K562 (cell line): ENCODE measurements at regions not wholly inside any gene's neighbourhood (a gene's known extent, or its start where the extent isn't known, plus 50 kb on each side); places are given as distances from the start of the nearest gene placed in this dataset.

Experiments used
- ATAC-seq: fragments of 200-7000 bp; cut with Tn5 transposase; 3 replicates; pipeline ENCODE4 v1.9.1; 2020; ENCODE audit warnings: moderate library complexity
- BruUV-seq: library from RNA; stranded (reverse); fragments of 400-500 nt; replicated peaks from 2 replicates; lab custom pipeline; 2021; lab: Mats Ljungman, UMichigan
- CTCF ChIA-PET: fragments of 300-600 bp; formaldehyde crosslinking; extraction: SDS; loops from one replicate; lab custom pipeline; 2021; ENCODE audit warnings: low intra/inter-chr PET ratio; lab: Yijun Ruan, JAX
- POLR2A ChIA-PET: fragments of 300-600, 350-650 bp; sonication (Branson Sonifier 250); formaldehyde crosslinking; extraction: SDS; loops from one replicate; lab custom pipeline; 2021; ENCODE audit warnings: antibody characterized with exemption, inconsistent platforms; lab: Yijun Ruan, JAX
- DNase-seq, 4 experiments: peaks; one replicate each; pipeline versions ENCODE4 v3.0.0 to v3.0.0-alpha.2; 2011 to 2018; ENCODE audit warnings: low spot score in 3 of 4, mixed read lengths in 3 of 4; ENCODE audit errors: extremely low read depth in 1 of 4
- FAIRE-seq: peaks from 2 replicates; lab custom pipeline; 2011; peaks lifted over from hg19 to GRCh38; lab: Jason Lieb, UNC
- H2AFZ ChIP-seq: 2 replicates; pipeline ENCODE4 v1.6.0; 2011; ENCODE audit warnings: low read depth, low read length, control low read depth, inconsistent platforms
- H3K27ac ChIP-seq: fragments of 200-600 bp; 3 replicates; pipeline ENCODE4 v1.8.0; 2011; ENCODE audit warnings: low read depth, mild to moderate bottlenecking, control low read depth, inconsistent platforms, low read length, moderate library complexity, mixed read lengths; ENCODE audit errors: extremely low read depth
- H3K27me3 ChIP-seq, 2 experiments: fragments of 300-600 bp in 1 of 2; 2 replicates in 1 of 2; 3 replicates in 1 of 2; pipeline versions ENCODE4 v1.6.0 to v1.8.0; 2011; ENCODE audit warnings: inconsistent platforms in 2 of 2, low read length in 2 of 2, mild to moderate bottlenecking in 1 of 2, mixed read lengths in 1 of 2, moderate library complexity in 1 of 2; ENCODE audit not compliant: control insufficient read depth in 2 of 2, insufficient read depth in 2 of 2
- H3K36me3 ChIP-seq: fragments of 300-600 bp; 3 replicates; pipeline ENCODE4 v1.8.0; 2011; ENCODE audit warnings: mild to moderate bottlenecking, low read length, inconsistent platforms; ENCODE audit not compliant: control insufficient read depth, insufficient read depth
- H3K4me1 ChIP-seq, 2 experiments: fragments of 200-600 bp in 1 of 2; replicated peaks in 1 of 2; 2 replicates in 1 of 2; 3 replicates in 1 of 2; pipeline versions ENCODE4 v1.5.1 to v1.8.0; 2011; ENCODE audit warnings: inconsistent platforms in 2 of 2, low read length in 2 of 2, mild to moderate bottlenecking in 1 of 2, mixed read lengths in 1 of 2, moderate library complexity in 1 of 2; ENCODE audit not compliant: control insufficient read depth in 2 of 2, insufficient read depth in 2 of 2
- H3K4me2 ChIP-seq: 2 replicates; pipeline ENCODE4 v1.6.1; 2011; ENCODE audit warnings: low read length, control low read depth, inconsistent platforms, mixed read lengths; ENCODE audit not compliant: insufficient read depth
- H3K4me3 ChIP-seq: fragments of 200-600 bp; sonication (generic), shearing (Covaris generic); 2 replicates; pipeline ENCODE4 v1.5.1; 2016; ENCODE audit warnings: control low read depth, inconsistent platforms
- H3K79me2 ChIP-seq: fragments of 200-600 bp; 3 replicates; pipeline ENCODE4 v1.8.0; 2011; ENCODE audit warnings: low read length, inconsistent platforms; ENCODE audit not compliant: control insufficient read depth, insufficient read depth
- H3K9ac ChIP-seq, 2 experiments: 2 replicates each; pipeline versions ENCODE4 v1.6.0 to v1.6.1; 2011; ENCODE audit warnings: low read depth in 2 of 2, low read length in 2 of 2, control low read depth in 1 of 2, inconsistent platforms in 1 of 2, mild to moderate bottlenecking in 1 of 2, mixed read lengths in 1 of 2; ENCODE audit not compliant: insufficient read depth in 1 of 2
- H3K9me1 ChIP-seq: one replicate; pipeline ENCODE4 v1.6.0; 2011; ENCODE audit warnings: inconsistent platforms, mild to moderate bottlenecking, low read length, moderate library complexity; ENCODE audit not compliant: control insufficient read depth, insufficient read depth
- H3K9me3 ChIP-seq: replicated peaks from 2 replicates; pipeline ENCODE4 v1.5.1; 2011; ENCODE audit warnings: low read depth, low read length, inconsistent platforms; ENCODE audit not compliant: control insufficient read depth, insufficient read depth
- H4K20me1 ChIP-seq: replicated peaks from 2 replicates; pipeline ENCODE4 v1.6.1; 2011; ENCODE audit warnings: low read length, inconsistent platforms, mixed read lengths; ENCODE audit not compliant: control insufficient read depth, insufficient read depth
- ARNT ChIP-seq, 2 experiments: fragments of 450-650 bp; IDR thresholded peaks; 2 replicates each; pipeline ENCODE4 v1.6.1; 2016; ENCODE audit warnings: mild to moderate bottlenecking in 1 of 2
- CEBPZ ChIP-seq: fragments of 150-350 bp; IDR thresholded peaks from 2 replicates; pipeline ENCODE4 v1.6.1; 2014; ENCODE audit warnings: low read depth, mild to moderate bottlenecking, low read length, borderline replicate concordance
- FOSL1 ChIP-seq: fragments of 200-800 bp; sonication (Bioruptor generic); conservative IDR thresholded peaks from 2 replicates; pipeline ENCODE4 v1.6.1; 2016; ENCODE audit warnings: missing genetic modification characterization, missing compliant biosample characterization
- ILF3 ChIP-seq: fragments of 450-650 bp; IDR thresholded peaks from 2 replicates; pipeline ENCODE4 v1.6.1; 2018; ENCODE audit warnings: antibody characterized with exemption, mild to moderate bottlenecking, moderate library complexity, borderline replicate concordance
- KLF6 ChIP-seq: fragments of 250-450 bp; sonication (Bioruptor Pico); IDR thresholded peaks from 2 replicates; pipeline ENCODE4 v1.4.0; 2020; ENCODE audit warnings: mild to moderate bottlenecking, moderate library complexity, borderline replicate concordance
- MITF ChIP-seq: IDR thresholded peaks from 2 replicates; pipeline ENCODE4 v1.6.1; 2014; ENCODE audit warnings: antibody characterized with exemption
- NRF1 ChIP-seq, 2 experiments: fragments of 450-650 bp; IDR thresholded peaks in 1 of 2; conservative IDR thresholded peaks in 1 of 2; 2 replicates each; pipeline ENCODE4 v1.6.1; 2014; ENCODE audit warnings: mild to moderate bottlenecking in 2 of 2
- PML ChIP-seq: IDR thresholded peaks from 2 replicates; pipeline ENCODE4 v1.6.1; 2012; ENCODE audit warnings: low read length, inconsistent platforms
- RBM14 ChIP-seq: fragments of 200-400 bp; formaldehyde crosslinking; IDR thresholded peaks from 2 replicates; pipeline ENCODE4 v1.6.1; 2018; ENCODE audit warnings: low read depth, mild to moderate bottlenecking, low read length, moderate library complexity, borderline replicate concordance; ENCODE audit not compliant: insufficient read depth
- SIRT6 ChIP-seq: IDR thresholded peaks from one replicate; pipeline ENCODE4 v1.6.1; 2012; ENCODE audit warnings: low read depth, mild to moderate bottlenecking, control low read depth, inconsistent platforms, low read length, moderate library complexity
- SNRNP70 ChIP-seq: fragments of 200-400 bp; formaldehyde crosslinking; optimal IDR thresholded peaks from 2 replicates; pipeline ENCODE3; 2017; ENCODE audit warnings: low read depth, low read length
- THAP12 ChIP-seq: fragments of 250-450 bp; sonication (Bioruptor Pico); IDR thresholded peaks from 2 replicates; pipeline ENCODE4 v1.9.0; 2021; ENCODE audit warnings: mild to moderate bottlenecking, inconsistent platforms
- ZKSCAN1 ChIP-seq: fragments of 150-350 bp; IDR thresholded peaks from 2 replicates; pipeline ENCODE4 v1.6.1; 2016; ENCODE audit warnings: low read depth, low read length
- ZSCAN32 ChIP-seq: fragments of 450-650 bp; formaldehyde crosslinking; IDR thresholded peaks from 2 replicates; pipeline ENCODE4 v1.4.0; 2020; ENCODE audit warnings: mild to moderate bottlenecking, moderate library complexity
- WGBS: fragments of 100-300 bp; shearing (Covaris generic); methylation state at CpG from one replicate; pipeline ENCODE4 v1.1.6; 2016; ENCODE audit warnings: low coverage, mixed read lengths; ENCODE audit not compliant: insufficient coverage; ENCODE audit errors: missing lambda C conversion rate; 5-methylcytosine and 5-hydroxymethylcytosine counted together
- in situ Hi-C: fragments of 300-500 bp; cut with MboI; formaldehyde crosslinking; loops from 4 replicates; pipeline ENCODE4 v1.15.0; 2018; ENCODE audit warnings: inconsistent platforms, mixed read lengths
- intact Hi-C: fragments of 100-400 bp; cut with micrococcal nuclease; formaldehyde crosslinking; loops from 2 replicates; pipeline ENCODE4 v1.14.2; 2022
- TF ChIP-seq, protein P1 (sequence below): fragments of 200-800 bp; sonication (Bioruptor generic); IDR thresholded peaks from 2 replicates; pipeline ENCODE4 v1.6.1; 2017; ENCODE audit warnings: missing genetic modification characterization, missing compliant biosample characterization

DNA sequence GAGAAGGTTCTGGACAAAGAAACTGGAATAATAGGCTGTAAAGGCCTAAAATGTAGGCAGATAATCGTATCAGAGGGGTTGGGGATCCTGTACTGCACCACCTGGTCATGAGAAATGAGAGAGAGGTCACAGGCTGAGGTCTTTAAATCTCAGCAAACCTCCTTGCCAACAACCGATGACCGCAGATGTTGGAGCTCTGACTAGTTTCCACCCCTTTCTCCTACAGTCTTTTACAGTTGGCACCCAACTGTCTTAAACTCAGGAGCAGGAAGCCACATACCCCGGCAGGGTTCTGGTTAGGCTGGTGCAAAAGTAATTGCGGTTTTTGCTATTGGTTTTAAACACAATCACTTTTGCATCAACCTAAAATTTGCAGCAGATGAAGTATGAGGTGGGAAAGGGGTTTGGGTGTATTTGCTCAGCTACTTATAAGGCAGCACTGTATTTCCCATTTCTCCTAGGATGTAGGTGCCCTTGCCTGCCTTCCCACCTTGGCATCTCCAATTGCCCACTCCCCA lies 261.8 kb upstream of the MYOCD start:
- 7% methylated on average over 3 of the region's 5 CpGs for WGBS
- H3K4me2 ChIP-seq, result no peak overlapping the region
- H3K9me1 ChIP-seq, result no peaks in the 10 kb centered on the region
- no peaks in the 10 kb centered on the region for H3K27me3 ChIP-seq
- BruUV-seq, result no TSS peak
- ATAC-seq, result no peak
- CTCF ChIA-PET, result no interaction called here
- H4K20me1 ChIP-seq, result no peaks in the 10 kb centered on the region
- H3K9ac ChIP-seq, result no peak overlapping the region
- no peaks in the 10 kb centered on the region for H3K79me2 ChIP-seq
- FAIRE-seq, result no peak
- POLR2A ChIA-PET, result no interaction called here
- no peak for DNase-seq
- H3K4me1 ChIP-seq, result no peaks in the 10 kb centered on the region
- no peaks in the 10 kb centered on the region for H3K36me3 ChIP-seq
- no peak overlapping the region for H2AFZ ChIP-seq
- no peak overlapping the region for H3K27ac ChIP-seq
- intact Hi-C loops (no loop called here), in situ Hi-C loops (no loop called here)
- H3K4me3 ChIP-seq, result no peak overlapping the region
- H3K9me3 ChIP-seq, result no peaks in the 10 kb centered on the region
- TF ChIP-seq KLF6 (CRISPR knock-in tag) (no peak), ZSCAN32 (CRISPR knock-in tag) (no peak), MITF (no peak), FOSL1 (tag) (no peak), ARNT (IDR thresholded peaks at IDR 0.05) (no peak), NRF1 (conservative IDR thresholded peaks at IDR 0.05 in 1 of 2, IDR thresholded peaks at IDR 0.05 in 1 of 2) (no peak), CEBPZ (no peak), PML (no peak), SIRT6 (no peak), ILF3 (no peak), RBM14 (no peak), THAP12 (CRISPR knock-in tag) (no peak), SNRNP70 (no peak), ZKSCAN1 (no peak)
- TF ChIP-seq, protein P1, sequence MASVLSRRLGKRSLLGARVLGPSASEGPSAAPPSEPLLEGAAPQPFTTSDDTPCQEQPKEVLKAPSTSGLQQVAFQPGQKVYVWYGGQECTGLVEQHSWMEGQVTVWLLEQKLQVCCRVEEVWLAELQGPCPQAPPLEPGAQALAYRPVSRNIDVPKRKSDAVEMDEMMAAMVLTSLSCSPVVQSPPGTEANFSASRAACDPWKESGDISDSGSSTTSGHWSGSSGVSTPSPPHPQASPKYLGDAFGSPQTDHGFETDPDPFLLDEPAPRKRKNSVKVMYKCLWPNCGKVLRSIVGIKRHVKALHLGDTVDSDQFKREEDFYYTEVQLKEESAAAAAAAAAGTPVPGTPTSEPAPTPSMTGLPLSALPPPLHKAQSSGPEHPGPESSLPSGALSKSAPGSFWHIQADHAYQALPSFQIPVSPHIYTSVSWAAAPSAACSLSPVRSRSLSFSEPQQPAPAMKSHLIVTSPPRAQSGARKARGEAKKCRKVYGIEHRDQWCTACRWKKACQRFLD (CRISPR knock-in tag), result no peak
